ENCODE measurements at regions not wholly inside any gene's neighbourhood (a gene's known extent, or its start where the extent isn't known, plus 50 kb on each side); places are given as distances from the start of the nearest gene placed in this dataset.

GRCh38 chr17:12505866-12506265 is 159.8 kb upstream of the MYOCD start:
- intact Hi-C loops (cut with micrococcal nuclease; ENCODE audit: unreplicated experiment) = no loop called here
- ChIA-PET CTCF (no interaction called here), POLR2A (no interaction called here)
- no peaks in the 10 kb centered on the region for H3K36me3 ChIP-seq (ENCODE audit: control insufficient read depth, insufficient read depth, low read length)
- H3K27me3 ChIP-seq (ENCODE audit: control insufficient read depth, insufficient read depth, low read length) = no peaks in the 10 kb centered on the region
- TF ChIP-seq TCF7L2 (IDR thresholded peaks at IDR 0.05; ENCODE audit: low read depth, low read length) = no peak
- TF ChIP-seq SIN3A (IDR thresholded peaks at IDR 0.05; ENCODE audit: borderline replicate concordance, insufficient read depth, low read depth, low read length) = no peak
- TF ChIP-seq REST (IDR thresholded peaks at IDR 0.05; ENCODE audit: insufficient read depth in 1 of 2, low read depth in 2 of 2, low read length in 1 of 2) = no peak
- TF ChIP-seq CTCF (IDR thresholded peaks at IDR 0.05) = no peak
- TF ChIP-seq POLR2AphosphoS5 (IDR thresholded peaks at IDR 0.05; ENCODE audit: low read depth, low read length) = no peak
- DNase-seq (ENCODE audit: low read depth, low spot score) = no peak
- H3K4me3 ChIP-seq (ENCODE audit: low read depth in 2 of 2, low read length in 2 of 2) = no peak overlapping the region
- H3K4me1 ChIP-seq (ENCODE audit: control insufficient read depth, insufficient read depth, low read length) = no peaks in the 10 kb centered on the region
- no peak for ATAC-seq
- BruUV-seq (replicated peaks) = no TSS peak
- no peaks in the 10 kb centered on the region for H3K9me3 ChIP-seq (ENCODE audit: control insufficient read depth, insufficient read depth, low read depth, low read length)
- no peak overlapping the region for H3K27ac ChIP-seq (ENCODE audit: low read length)
- in situ Hi-C loops (cut with HindIII; ENCODE audit: low pct_unique_long_range_greater_than_20kb, low sequenced_read_pairs) = no loop called here

GRCh38 chr17:12507026-12507595 is 158.6 kb upstream of the MYOCD start:
- no peak for TF ChIP-seq SIN3A (IDR thresholded peaks at IDR 0.05; ENCODE audit: borderline replicate concordance, insufficient read depth, low read depth, low read length)
- no peak for TF ChIP-seq REST (IDR thresholded peaks at IDR 0.05; ENCODE audit: insufficient read depth in 1 of 2, low read depth in 2 of 2, low read length in 1 of 2)
- TF ChIP-seq TCF7L2 (IDR thresholded peaks at IDR 0.05; ENCODE audit: low read depth, low read length) = no peak
- no peak for TF ChIP-seq CTCF (IDR thresholded peaks at IDR 0.05)
- no peak for TF ChIP-seq POLR2AphosphoS5 (IDR thresholded peaks at IDR 0.05; ENCODE audit: low read depth, low read length)
- Histone ChIP-seq H3K4me1 (ENCODE audit: control insufficient read depth, insufficient read depth, low read length) (no peaks in the 10 kb centered on the region), H3K36me3 (ENCODE audit: control insufficient read depth, insufficient read depth, low read length) (no peaks in the 10 kb centered on the region), H3K4me3 (ENCODE audit: low read depth in 2 of 2, low read length in 2 of 2) (no peak overlapping the region), H3K9me3 (ENCODE audit: control insufficient read depth, insufficient read depth, low read depth, low read length) (no peaks in the 10 kb centered on the region), H3K27ac (ENCODE audit: low read length) (no peak overlapping the region), H3K27me3 (ENCODE audit: control insufficient read depth, insufficient read depth, low read length) (no peaks in the 10 kb centered on the region)
- DNase-seq (ENCODE audit: low read depth, low spot score) (no peak), ATAC-seq (no peak)
- BruUV-seq (replicated peaks) = no TSS peak
- intact Hi-C loops (cut with micrococcal nuclease; ENCODE audit: unreplicated experiment) = no loop called here
- in situ Hi-C loops (cut with HindIII; ENCODE audit: low pct_unique_long_range_greater_than_20kb, low sequenced_read_pairs) = no loop called here
- ChIA-PET POLR2A (no interaction called here), CTCF (no interaction called here)
